A172 (cell line): ENCODE measurements at regions not wholly inside any gene's neighbourhood (a gene's known extent, or its start where the extent isn't known, plus 50 kb on each side); places are given as distances from the start of the nearest gene placed in this dataset.
A peak's percentile ranks its signal among the peaks of the same experiment; 100 is the strongest.
"Not testable (repeated sequence)": the region's sequence is repeated elsewhere in the genome, so short reads cannot be mapped to it uniquely, and the experiment has no call there.

ENCODE experiments used
- DNase-seq: peaks from one replicate; pipeline ENCODE4 v3.0.0-alpha.2; 2015; ENCODE audit warnings: low spot score

DNA sequence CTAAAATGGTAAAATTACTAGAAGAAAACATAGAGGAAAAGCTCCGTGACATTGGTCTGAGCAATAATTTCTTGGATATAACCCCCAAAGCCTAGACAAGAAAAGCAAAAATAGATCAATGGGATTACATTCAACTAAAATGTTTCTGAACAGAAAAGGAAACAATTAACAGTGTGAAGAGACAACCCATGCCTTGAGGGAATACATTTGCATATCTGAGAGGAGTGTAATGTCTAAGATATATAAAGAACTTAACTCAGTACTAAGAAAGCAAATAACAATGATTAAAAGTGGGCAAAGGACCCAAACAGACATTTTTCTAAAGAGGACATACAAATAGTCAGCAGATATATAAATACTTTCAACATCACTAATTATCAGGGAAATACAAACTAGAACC, 206.2 kb downstream of the VAPA start:
- DNase-seq, result no peak

DNA sequence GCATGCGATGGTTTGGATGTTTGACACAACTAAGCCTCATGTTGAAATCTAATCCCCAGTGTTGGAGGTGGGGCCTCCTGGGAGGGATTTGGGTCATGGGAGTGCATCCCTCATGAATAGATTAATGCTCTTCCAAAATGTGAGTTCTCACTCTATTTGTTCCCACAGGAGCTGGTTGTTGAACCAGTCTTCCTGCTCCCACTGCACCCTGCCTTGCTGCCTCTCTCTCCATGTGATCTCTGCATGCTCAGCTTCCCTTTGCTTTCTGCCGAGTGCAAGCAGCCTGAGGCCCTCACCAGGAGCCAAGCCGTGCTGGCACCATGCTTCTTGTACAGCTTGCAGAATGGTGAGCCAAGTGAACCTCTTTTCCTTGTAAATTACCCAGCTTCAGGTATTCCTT, 206.8 kb downstream of the VAPA start:
- DNase-seq, result no peak

DNA sequence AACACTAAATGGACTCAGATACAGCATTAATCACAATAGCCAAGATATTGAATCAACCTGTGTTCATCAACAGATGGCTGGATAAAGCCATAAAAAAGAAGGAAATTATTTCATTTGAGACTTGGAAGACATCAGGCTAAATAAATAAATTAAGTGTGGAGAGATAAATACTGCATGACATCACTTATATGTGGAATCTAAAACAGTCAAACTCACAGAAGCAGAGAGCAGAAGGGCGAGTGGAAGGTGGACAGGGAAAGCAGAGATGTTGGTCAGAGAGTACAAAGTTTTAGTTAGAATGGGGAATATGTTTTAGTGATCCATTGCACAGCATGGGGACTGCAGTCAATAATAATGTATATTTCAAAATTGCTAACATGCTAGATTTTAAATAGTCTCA, 207.2 kb downstream of the VAPA start:
- DNase-seq, result no peak

DNA sequence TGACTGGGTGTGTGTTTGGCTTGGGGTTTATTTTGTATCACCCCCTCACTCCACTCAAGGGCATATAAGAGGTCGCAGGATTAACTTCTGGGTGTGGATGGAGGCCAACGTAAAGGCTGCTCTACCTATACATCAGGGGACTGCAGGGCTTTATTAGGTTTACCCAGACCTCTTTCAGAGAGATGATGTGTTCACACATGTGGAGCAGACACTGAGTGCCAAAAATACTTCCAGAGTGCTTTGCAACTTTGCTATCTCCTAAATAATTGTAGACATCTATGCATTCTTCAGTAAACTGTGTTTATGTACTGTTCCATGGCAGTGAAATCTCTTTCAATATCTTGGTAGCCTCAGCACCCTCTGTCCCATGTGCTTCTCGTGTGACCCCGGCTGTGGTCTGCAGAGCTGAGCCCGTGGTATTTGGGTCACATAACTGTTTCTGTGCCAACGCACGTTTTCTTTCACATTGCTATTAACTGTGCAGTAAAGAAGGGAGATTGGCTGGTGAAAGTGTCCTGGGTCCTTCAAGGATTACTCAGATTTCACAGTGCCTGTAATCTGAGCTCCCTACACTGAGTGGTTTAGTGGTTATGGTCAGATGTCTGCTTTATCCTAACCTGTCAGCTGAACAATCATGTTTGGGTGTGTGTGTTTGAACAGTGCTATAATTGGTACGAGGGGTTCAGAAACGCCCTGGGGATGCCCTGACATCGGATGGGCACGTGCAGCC, 208.1 kb downstream of the VAPA start:
- no peak for DNase-seq

DNA sequence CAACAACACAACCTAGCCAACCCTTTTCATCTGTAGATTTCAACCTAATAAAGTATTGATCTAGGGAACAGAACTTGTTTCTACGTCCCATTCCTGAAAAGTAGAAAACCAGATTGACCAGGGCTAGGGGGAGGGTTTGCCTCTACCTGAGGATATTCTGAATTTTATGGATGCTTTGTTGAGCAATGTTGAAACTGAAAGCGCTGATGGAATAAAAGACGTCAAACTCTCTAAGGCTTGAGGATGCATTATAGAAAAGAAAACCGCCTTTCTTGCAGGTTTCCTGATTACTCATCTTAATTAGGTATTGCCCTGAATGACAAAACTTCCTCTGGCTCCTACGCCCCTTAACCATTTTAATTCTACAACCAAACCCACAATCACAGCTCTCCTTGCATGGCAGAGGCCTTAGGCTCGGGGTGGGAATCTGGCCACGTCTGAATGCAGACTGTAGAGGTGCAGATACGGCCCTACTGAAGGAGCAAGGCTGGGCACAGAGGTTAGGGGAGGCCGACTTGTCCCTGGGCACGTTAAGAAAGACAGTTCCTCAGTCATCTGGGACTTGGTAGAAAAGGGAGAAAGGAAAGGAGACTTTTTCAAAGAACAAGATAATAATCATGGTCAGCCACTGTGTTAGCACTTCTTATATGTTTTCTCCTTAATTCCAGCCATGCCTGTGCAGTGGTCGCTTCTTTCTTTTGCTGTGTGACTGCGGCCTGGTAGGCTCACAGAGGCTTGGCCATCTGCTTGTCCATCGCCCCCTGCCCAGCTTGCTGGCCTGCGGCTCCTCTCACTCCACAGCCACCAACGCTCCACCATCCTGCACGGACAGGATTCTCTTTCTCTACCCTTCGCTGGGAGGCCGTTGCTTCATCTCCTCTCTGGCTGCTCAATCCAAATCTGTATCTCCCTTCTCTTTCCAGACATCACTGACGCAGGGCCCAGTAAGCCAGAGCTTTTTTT, 209.5 kb downstream of the VAPA start:
- no peak for DNase-seq

GRCh38 chr18:10124071-10124470, 210.3 kb downstream of the VAPA start:
- no peak for DNase-seq

GRCh38 chr18:10124557-10124956, 210.7 kb downstream of the VAPA start:
- DNase-seq, result no peak

- no peak for DNase-seq
These were observed 211.2 kb downstream of the VAPA start for GRCh38 chr18:10124967-10125366.

GRCh38 chr18:10127729-10128128, 213.9 kb downstream of the VAPA start:
- DNase-seq, result no peak

GRCh38 chr18:10128921-10129501, 215.2 kb downstream of the VAPA start:
- DNase-seq, result no peak

DNA sequence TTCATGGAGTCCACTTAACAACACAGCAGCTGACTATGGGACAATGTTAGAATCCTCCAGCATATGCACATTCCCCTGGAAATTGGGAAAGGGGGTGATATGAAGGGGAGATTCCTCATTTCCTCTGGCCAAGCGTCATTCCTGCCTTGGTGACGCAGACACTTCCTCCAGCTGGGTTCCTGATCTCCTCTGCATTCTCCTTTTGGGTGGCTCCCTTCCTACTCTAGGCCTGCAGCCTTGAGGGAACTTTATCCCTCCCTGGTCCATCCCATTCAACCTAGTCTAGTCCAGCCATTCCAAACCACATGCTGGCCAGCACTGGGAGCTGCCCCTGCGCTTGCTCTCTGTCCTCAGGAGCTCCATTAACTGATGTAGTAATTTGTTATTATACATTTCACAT, 216.8 kb downstream of the VAPA start:
- DNase-seq, result no peak

DNA sequence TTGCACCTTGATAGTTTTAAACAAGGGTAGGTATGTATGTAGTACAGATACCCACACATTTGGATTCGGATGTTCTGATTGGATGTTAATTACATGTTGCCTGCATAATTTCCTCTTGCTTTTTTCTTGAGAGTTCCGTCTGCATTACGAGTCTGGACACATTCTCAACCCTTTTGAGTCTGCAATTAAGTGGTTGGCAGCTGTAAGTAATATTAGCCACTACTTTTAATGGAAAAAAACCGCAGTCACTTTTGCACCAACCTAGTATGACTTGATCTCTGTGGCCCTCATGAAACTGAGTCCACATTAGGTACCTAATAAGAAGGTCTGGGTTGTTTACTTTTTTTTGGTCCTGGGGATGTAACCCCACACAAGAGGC, 217.3 kb downstream of the VAPA start:
- no peak for DNase-seq

DNA sequence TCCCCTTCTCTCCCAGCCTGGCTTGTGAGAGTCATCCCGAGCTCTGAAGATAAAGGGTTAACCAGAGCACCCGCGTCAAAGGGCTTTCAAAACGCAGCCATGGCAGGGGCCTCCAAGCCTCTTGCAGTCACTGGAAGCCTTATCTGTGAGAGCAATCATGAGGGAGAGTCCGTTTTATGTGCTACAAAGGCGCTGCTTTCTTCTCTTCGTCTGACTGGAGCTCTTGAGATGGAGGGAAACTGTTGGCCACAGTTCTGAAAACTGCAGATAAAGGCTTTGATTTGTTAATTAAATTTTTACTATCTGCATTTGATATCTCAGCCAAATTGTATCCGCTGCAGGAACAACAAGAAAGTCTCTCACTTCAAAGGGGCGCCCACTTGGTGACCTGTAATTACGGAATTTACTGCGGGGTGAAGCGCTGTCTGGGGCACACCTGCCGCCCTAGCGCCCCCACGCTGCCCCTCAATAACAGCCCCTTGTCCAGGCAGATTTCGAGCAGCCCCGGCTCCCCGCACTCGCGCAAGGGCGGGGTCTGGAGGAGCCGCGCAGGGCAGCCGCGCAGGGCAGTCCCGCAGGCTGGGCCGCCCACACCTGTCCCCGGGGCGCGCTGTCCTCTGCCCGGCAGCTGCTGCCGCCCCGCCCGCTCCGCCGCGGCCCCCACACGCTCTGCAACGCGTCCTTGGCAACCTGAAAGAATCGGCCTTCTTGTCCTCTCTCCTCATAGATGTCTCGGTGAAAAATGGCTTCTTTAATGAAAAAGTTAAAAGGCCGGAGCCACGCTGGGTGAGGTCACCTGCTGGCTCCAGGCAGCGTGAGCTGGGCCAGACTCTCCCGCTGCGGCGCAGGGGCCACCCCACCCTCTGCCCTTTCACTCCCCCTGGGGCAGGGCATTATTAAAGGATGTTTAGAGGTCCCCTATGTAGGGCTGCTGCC, 217.9 kb downstream of the VAPA start:
- DNase-seq, result no peak

DNA sequence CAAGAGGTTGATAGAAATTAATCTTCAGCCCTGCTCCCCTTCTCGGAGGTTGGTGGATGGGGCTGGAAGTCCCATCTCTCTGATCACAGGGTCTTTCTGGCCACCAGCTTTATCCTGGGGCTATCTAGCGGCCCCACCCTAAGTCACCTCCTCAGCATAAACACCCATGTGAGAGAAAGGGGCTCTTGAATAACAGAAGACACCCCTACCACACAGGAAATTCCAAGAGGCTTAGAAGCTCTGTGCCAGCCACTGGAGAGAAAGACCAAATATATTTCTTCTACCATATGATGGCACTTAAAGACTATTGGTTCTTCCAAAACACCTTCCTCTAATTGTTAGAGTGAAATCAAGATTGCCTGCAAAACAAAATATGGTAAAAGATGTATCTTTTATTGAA, 219.7 kb downstream of the VAPA start:
- DNase-seq, result no peak

- DNase-seq, result no peak
These were observed 220.4 kb downstream of the VAPA start for GRCh38 chr18:10134204-10134603.

DNA sequence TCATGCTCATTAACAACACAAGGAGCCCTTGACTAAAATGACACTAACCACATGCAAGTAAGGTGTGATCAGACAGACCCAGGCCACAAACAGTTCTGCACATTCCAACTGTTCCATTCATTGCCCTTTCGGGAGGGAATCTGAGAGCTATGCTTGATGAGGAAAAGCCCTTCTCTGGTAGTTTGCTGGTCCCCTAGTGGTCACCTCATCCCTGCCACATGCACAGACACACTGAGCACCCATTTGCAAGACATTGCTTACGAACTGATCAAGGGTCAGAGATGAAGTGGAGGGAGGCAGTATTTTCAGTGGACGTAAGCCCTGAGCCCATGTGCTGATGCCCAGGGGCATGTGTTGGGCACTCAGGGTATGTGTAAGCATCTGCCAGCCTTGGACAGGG, 220.9 kb downstream of the VAPA start:
- DNase-seq, result not testable (repeated sequence)

DNA sequence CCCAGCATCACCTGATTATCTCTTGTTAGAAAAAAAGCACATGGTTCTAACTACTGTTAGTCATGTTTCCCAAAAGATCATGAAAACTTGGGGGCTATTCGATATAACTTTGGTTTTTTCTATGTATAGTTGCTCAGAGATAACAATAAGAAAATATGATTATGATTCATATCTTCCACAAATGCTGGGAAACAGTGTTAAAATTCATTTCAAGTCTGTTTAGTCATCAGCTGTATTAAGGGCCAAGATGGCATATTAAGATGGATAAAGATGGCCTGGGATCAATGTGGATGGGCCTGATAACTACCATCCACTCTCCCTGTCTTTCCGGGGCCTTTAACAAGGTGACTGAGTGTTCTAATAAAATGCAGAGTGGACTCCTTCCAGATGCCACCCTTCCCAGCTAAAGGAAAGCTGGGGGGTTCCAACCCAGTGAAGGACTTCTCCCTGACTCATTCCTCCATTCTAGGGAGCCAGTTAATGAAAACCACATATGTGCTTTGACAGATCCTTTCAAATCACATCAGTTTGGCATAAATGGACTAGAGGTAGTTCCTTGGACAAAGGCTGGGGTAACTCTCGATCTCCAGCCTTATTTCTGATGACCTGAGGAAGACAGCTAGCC, 221.6 kb downstream of the VAPA start:
- no peak for DNase-seq

- no peak for DNase-seq
These were observed 224.9 kb downstream of the VAPA start for GRCh38 chr18:10138719-10139118.

DNA sequence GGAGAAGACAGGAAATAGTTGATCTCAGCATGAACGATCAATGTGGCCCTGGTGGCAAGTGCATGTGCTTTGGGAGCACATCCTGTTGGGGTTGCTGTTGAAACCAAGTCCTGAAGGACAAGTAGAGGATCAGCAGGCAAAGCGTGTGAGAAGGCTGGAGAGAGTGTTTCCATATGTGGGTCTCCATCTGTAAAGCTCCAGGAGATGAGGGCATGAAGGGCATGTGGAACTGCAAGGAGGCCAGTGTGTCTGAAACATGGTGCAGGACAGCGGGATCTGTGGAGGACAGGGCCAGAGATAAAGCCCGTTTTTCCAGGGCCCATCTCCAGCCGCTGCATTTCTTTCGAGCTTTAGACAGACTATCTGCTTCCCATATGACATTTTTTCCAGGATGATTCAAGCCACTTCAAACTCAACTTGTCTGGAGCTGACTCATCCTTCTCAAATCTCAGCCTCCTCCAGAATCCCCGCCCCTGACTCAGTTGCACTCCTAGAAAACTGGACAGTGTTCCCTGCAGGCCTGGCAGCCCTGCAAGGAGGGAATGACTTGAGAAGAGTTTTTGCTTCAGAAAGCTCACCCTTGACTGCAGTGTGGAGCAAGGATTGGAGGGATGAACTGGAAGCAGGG, 226.1 kb downstream of the VAPA start:
- DNase-seq, result peak; percentile 67

GRCh38 chr18:10140461-10141282, 226.9 kb downstream of the VAPA start:
- peak; percentile 22 for DNase-seq
